Fibroblast of peridontal ligament (primary cell): ENCODE measurements at regions not wholly inside any gene's neighbourhood (a gene's known extent, or its start where the extent isn't known, plus 50 kb on each side); places are given as distances from the start of the nearest gene placed in this dataset.
"Not testable (repeated sequence)": the region's sequence is repeated elsewhere in the genome, so short reads cannot be mapped to it uniquely, and the experiment has no call there.

Experiments used
- DNase-seq: peaks from one replicate; pipeline ENCODE4 v3.0.0-alpha.2; 2010; ENCODE audit errors: extremely low read depth

DNA sequence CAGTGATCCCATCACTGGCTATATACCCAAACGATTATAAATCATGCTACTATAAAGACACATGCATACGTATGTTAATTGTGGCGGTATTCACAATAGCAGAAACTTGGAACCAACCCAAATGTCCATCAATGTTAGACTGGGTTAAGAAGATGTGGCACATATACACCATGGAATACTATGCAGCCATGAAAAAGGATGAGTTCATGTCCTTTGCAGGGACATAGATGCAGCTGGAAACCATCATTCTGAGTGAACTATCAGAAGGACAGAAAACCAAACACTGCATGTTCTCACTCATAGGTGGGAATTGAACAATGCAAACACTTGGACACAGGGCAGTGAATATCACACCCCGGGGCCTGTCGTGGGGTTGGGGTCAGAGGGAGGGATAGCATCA is 1335.4 kb downstream of the EPHA7 start:
- not testable (repeated sequence) for DNase-seq

DNA sequence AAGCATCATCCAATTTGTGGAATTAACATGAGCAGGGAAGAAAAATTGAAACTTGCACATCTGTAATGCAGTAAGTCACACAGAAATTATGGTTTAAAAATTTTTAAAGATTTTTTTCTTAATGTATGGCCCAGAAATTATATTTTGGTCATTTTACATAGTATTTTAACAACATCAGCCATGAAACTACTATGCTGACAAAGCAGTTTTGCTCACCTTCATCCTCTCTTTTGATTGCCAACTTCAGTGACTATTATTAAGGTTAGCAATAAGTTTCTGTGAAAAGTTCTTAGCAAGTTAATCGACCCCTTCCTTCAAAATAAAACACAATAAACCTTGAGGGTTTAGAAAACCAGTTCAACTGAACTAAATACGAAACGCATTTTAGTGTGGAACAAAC is 1347.0 kb downstream of the EPHA7 start:
- no peak for DNase-seq

DNA sequence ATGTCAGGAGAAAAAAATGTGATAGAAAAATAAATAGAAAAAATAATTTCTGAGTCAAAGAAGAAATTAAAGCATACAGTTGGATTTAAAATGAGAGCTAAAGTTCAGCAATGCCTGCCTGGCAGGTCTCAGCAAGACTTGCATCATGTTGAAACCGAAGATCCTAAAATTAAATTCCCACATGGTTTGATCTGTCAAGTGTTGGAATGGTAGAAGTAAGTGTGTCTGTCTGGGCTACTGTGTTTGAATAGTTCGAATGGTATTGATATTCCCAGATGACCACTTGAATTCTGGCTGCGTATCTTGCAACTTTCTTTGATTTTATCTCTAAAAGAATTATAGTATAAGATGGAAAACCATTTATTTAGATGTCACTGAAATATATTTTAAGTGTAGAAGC is 1349.6 kb downstream of the EPHA7 start:
- DNase-seq, result no peak

DNA sequence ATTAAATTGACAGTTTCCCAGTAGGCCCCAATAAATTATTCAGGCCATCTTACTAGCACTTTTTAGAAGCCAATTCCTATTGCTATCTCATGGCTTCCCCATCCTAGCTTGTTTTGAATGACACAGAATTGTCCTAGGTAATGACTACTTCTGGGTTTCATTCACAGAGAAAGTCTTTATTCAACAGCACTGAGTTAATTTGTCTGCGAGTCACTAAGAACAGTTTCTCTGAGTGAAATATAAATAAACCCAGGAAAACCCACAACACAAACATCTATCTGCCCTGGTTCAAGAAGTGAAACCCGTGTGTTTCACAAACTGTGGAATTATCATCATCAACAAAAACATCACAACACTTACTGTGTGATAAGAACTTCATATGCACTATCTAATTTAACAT is 1366.8 kb downstream of the EPHA7 start:
- DNase-seq, result no peak

DNA sequence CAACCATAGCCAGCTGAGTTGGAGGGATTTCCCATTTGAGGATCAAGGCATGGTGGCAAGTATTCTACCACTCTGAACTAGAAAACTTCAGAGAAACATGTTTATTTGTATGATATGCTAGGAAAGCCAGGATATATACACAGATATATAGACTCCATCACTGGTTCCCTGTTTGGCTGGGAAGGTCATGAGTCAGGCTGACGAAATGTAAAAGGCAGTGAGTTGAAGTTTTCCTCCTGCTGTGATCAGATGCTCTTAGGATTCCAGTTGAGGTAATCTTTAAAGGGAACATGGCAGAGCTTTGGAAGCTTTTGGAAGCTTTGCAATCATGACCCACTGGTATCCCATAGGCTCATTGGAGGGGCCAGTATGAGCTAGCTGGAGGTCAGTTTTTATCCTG is 1369.1 kb downstream of the EPHA7 start:
- no peak for DNase-seq

DNA sequence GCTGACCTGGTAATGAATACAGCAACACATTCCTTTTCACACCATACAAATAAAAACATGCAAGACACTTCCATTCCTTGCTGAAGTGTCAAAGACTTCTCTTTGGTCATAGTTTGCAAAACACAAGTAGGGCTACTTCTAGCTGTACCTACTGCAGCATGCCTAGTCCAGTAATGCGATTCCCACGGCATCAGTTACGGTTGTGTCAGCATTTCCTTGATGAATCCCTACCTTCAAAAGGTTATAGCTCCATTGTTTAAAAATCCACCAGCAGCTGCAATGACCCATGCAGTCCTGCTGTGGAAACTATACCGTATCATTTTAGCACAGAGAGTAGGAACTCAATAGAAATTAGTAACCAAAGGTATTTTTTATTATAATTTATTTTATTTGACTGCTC is 1371.5 kb downstream of the EPHA7 start:
- no peak for DNase-seq

DNA sequence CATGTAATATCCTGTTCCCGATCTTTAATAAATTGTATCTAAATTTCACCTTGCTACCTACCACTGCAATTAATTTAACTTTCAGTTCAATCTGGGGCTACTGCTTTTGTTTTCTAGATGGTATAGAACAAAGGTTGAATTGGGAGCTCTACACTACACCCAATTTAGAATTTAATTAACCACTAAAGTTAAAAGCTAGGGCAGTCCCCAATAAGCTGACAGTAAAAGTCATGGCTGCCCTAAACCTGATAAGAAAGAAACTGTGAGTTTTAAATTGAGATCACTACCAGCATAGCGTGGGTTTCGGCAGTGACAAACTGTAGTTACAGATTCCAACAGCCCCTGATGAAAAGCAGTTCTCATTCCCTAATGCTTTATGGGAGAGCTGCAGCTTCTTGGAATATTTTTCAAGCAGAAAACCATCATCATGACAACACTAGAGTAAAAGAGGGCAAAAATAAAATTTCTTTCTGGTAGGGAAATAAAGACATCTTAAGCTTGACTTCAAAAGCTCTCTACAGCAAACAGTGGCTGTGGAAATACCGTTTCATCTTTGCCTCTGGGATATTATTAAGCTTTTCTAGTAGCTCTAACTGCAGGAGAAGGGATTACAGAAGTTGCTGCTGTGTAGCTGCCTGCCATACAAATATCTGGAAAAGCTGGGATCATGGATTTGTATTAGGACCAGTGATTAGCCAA is 1372.1 kb downstream of the EPHA7 start:
- no peak for DNase-seq

DNA sequence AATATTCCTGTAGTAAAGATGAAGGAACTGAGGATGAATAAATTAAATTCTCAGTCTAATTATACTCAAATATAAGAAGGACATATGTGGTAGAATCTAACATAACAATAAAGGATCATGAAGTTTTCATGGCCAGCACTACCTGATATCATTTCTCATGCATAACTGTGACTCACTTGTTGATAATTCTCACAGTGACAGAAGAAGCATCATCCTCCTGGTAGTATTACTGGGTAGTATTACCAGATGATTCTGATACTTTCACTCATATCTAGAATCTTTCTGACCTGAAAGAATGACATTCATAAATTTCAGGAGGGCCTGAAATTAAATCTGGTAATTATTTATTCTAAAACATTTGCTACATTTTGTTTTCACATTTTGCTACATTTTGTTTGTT is 1375.0 kb downstream of the EPHA7 start:
- DNase-seq, result no peak

DNA sequence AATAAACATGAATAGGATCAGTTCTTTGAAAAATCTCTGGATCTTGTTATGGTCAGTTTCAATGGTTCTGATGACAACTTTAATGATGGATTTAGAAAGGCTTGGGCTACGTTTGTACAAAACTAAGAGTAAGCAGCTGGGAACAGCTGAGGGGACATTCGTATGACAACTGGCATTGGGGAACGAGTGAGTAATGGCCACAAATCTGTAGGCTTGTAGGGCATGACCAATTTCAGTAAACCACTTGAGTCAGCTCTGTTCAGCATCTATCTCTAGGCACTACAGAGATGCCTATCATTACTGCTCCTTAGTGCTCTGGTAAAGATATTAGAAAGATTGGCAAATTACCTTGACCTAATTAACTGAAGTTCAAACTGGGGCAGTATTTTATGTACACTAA is 1375.6 kb downstream of the EPHA7 start:
- DNase-seq, result no peak

DNA sequence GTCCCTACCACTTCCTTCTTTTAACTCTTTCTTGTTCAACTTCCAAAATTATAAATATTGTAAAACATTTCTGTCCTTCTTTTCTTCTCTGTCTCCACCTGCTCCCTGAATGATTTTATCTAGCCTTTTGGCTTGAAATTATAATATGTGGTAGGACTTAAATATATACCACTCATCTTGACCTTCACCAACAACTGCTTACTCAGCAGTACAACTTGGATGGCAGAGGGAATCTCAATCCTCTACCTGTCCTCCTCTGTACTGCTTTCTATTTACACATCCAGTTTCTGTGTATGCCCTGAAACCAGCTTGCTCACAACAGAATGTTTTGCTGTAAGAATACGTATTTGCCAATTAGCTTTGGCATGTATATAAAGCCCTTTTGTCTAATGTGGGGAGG is 1392.5 kb downstream of the EPHA7 start:
- DNase-seq, result no peak

DNA sequence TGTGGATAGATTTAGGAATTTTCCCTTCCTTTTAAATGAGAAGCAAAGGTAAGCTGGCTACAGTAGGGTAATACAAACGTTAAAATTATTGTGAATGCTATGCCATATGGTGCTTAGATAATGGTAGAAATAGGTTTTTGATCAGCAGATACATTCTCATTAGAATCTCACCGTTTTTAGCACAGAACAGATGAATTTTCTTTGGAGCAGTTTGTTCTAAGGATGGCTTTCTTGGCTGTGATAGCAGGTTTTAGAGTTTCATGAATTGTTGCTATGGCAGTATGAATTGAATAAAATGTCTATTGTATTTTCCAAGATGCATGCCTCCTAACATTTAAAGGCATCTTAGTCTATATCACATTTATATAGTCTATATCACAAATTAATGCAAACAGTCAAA is 1394.5 kb downstream of the EPHA7 start:
- DNase-seq, result no peak

DNA sequence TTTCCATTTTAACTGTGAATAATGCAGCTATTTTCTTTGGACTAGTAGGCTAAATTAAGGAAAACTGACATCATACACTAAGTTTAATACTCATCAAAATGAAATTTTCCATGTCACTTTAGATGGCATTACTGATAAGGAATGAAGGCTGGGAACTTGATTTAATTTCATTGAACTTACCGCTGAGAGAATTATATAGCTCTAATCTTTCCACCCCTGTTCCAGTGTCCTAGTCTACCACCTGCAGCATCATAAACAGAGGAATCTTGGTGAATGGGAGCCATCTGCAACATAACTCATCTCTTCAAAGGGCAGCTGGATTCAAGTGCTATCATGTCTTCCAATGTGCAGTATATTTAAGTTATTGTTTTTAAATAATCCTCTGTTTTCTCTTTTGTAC is 1395.2 kb downstream of the EPHA7 start:
- DNase-seq, result no peak

DNA sequence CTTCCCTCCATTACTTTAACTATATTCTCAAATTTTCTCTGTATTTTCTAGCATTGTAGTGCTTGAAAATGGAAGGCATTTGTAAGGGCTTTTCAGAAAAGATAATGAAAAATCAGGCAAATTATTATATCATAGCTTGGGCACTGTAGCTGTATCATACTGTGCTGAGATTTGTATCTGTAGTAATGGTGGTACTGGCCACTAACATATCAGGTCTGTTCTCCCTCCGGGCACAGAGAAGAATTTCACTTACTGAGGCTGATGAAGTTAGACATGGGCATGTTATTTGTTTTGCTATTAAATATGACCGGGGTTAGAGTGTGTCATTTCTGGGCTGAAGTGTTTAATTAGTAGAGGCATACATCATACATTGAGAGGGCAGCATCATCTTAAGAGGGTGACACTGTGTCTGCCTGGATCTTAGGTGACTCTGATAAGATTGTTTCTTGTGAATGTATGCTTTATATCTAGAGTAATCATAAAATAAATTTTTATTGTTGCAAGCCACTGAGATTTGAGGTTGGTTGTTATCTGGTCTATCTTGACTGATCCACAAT is 1395.9 kb downstream of the EPHA7 start:
- DNase-seq, result no peak

DNA sequence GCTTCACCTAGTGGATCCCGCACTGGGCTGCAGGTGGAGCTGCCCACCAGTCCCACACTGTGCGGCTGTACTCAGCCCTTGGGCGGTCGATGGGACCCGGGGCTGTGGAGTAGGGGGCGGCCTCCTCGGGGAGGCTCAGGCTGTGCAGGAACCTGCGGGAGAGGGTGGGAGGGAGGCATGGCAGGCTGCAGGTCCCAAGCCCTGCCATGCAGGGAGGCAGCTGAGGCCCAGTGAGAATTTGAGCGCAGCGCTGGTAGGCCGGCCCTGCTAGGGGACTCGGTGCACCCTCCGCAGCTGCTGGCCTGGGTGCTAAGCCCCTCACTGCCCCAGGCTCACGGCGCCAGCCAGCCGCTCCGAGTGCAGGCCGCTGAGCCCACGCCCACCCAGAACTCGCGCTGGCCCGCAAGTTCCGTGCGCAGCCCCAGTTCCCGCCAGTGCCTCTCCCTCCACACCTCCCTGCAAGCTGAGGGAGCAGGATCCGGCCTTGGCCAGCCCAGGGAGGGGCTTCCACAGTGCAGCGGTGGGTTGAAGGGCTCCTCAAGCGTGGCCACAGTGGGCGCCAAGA is 1407.6 kb downstream of the EPHA7 start:
- no peak for DNase-seq

DNA sequence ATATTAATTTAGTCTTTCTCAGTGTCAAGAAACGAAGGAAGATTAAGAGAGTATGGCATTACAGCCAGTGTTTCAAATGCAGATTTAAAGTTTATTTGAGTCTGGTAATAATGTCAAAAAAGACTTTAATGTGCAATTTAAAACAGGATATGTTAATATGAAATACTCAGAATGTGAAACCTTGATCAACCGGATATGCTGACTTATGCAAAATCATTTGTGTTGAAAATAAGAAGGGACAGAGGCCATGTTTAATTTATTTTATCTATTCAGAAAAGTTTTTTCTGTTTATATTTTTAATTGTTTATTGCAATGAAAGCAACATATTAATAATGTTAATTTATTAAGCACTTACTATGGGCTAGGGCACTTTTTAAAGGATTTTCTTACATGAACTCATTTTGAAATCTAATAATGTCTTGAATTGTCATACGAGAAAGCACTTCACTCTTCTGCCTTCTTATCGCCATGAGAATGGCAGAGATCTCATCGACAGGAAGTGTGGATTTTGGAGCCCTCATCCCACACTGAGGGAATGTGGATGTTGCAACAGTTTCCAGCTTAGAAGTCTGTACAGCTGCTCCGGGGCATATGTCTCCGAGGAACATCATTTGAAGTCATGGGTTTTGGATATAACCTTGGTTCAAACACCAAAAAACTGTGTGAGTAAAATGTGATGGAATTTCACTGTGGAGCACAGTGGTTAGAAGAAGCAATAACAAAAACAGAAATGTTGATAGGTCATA is 1410.4 kb downstream of the EPHA7 start:
- no peak for DNase-seq

DNA sequence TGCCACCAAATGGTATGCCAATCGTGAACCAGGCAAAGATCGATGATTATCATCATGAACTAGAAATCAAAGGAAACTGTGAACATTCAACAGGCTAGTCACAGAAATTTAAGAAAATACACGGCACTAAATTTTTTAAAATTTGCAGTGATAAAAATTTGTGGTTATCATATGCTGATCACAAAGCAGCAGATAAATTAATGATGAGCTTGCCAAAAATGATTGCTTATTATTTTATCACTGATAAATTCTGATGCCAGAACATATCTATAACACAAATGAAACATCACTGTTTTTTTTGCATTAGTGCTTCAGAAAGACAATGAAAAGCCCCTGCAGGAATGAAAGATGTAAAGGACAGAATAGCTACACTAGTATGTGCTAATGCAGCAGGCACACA is 1413.2 kb upstream of the MAP3K7 start:
- no peak for DNase-seq

DNA sequence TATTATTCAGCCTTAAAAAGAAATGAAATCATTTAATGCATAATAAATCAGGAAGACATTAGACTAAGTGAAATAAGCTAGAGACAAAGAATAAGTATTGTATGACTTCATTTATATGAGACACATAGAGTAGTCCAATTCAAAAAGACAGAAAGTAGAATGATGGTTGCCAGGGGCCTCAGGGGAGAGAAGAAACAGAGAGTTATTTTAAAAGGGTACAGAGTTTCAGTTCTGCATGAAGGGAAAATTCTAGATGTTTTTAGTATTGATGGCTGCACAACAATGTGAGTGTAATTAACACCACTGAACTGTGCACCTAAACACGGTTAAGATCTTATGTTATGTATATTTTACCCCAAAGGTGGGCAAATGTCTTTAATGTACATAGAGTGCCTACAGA is 1407.9 kb upstream of the MAP3K7 start:
- no peak for DNase-seq

DNA sequence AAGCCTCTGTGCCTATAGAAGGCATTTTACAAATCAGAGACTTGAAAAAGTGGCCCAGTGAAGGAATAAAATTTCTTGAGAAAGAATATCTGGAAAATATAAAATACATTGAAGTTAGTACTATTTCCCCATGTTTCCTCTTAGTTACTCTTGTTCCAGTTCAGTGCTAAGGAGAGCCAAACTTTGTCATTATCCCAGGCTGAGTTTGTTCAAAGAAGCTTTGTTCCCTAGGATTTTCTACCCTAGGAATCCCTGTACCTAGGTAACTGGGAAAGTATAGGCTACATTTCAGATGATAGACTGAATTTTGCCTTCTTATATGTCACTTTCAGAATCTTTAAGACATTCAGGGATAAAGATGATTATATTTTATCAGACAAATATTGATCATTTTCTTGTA is 1395.7 kb upstream of the MAP3K7 start:
- DNase-seq, result no peak

DNA sequence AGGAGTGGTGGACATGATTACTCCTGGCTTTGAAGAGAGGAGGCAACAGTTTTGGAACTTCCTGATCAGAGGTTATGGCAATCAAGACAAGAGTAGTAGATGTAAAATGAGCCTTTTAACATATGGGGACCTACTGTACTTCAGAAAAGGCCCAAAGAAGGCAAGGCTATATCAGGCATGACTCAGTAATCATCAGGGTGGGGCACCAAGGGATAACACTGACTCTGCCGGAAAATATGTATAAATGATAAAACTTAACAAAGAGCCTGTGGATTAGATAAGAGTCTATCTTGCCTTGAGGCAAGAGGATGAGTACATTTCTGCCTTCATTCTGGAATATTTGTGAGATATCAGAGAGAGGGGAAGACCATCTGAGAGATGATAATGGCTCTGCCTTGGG is 1389.9 kb upstream of the MAP3K7 start:
- no peak for DNase-seq

DNA sequence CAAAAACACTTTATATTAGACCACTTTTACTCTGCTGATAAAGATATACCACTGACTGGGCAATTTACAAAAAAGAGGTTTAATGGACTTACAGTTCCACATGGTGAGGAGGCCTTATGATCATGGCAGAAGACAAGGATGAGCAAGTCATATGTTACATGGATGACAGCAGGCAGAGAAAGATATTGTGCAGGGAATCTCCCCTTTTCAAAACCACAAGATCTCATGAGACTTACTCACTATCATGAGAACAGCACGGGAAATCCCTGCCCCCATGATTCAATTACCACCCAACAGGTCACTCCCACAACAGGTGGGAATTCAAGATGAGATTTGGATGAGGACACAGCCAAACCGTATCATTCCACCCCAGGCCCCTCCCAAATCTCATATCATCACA is 1383.8 kb upstream of the MAP3K7 start:
- no peak for DNase-seq

DNA sequence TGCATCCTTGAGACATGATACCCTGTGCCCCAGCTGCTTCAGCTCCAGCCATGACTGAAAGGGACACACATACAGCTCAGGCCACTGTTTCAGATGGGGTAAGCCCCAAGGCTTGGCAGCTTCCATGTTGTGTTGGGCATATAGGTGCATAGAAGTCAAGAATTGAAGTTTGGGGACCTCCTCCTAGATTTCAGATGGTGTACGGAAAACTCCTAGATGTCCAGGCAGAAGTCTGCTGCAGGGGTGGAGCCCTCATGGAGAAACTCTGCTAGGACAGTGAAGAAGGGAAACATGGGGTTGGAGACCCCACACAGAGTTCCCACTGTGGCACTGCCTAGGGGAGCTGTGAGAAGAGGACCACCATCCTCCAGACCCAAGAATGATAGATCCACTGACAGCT is 1379.0 kb upstream of the MAP3K7 start:
- DNase-seq, result no peak

DNA sequence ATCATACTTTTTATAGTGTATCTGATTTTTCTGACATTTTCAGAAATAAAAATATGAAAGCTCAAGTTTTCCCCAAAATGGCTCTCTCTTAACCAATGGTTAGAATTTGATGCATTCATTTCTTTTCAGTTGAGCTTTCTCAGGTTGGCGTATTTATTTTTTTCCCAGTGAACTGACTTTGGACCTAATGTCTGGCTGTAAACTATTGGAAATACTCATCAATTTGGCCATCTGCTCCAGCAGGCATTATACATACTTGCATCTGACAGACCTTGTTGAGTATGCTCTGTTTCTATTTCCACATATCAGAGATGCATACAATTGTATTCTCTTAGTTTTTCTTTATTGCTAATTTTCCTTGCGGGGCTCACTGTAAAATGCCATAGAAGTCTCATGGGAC is 1374.8 kb upstream of the MAP3K7 start:
- DNase-seq, result no peak

DNA sequence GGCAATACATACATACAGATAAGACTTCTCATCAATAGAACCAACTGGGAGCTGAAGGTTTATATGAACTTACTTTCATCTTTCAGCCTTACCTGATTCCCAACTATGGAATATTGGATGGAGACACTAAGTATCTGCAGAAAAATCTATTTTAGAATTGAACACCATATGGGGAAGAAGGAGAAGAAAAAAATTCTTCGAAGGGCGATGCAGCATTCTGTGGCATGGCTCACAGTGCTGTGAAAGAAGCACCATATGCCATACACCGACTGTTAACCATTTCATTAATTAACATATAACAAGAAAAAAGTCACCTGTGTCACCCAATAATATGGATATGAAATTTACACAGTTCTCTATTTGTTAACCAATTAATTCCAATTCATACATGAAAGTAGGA is 1374.4 kb upstream of the MAP3K7 start:
- no peak for DNase-seq
